ENCODE measurements at regions not wholly inside any gene's neighbourhood (a gene's known extent, or its start where the extent isn't known, plus 50 kb on each side); places are given as distances from the start of the nearest gene placed in this dataset.

DNA sequence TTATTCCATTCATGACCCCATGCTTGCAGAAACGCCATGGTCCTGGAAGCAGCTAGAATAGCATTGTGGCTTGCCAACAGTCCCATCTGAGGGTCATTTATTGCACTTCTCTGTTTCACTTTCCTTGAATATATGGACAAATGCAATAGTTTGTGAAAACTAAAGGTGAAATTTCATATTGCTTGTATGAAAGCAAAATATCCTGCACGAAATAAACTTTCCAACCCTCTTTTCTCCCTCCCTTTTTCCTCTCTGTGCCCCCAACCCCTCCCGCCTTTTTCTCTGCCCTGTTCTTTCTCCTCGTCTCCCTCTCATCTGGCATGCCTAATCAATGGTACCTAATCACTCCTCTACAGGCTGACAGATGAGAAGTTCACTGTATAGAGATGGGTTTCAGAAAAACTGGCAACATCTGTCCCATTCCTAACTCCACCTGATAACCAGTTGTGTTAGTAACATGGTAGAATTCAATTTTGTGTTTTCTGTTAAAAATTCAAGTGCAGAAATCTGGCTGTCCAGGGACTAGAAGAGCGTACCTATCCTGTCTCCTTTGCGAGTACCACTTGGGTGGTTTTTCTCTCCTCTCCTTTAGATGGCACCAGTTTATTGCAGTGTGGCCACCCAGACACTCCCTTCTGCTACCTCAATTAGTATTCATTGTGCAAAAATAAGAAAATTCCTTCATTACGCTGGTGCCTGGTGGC, 198.6 kb downstream of the FOXA2 start:
- no peak for DNase-seq (ENCODE audit: extremely low read depth in 1 of 11, low read depth in 9 of 11, low spot score in 4 of 11)

DNA sequence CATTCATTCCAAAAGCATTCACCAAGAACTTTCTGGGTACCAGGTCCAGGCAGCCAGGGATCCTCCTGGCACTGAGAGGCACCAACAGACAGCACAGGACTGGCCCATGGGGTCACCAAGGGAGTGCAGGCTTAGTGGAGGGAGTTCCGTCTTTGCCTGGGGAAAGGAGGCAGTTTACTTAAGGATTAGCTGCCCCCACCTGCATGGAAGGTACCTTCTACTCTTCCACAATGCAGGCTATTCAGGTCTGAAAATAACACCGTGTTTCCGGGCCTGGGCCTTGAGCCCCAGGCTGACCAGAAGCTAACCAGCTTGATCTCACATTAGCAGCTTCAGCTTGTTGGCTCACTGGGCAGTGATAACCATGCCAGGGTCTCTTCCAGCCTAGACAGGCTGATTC, 199.4 kb downstream of the FOXA2 start:
- DNase-seq (ENCODE audit: extremely low read depth in 1 of 11, low read depth in 9 of 11, low spot score in 4 of 11) = no peak

DNA sequence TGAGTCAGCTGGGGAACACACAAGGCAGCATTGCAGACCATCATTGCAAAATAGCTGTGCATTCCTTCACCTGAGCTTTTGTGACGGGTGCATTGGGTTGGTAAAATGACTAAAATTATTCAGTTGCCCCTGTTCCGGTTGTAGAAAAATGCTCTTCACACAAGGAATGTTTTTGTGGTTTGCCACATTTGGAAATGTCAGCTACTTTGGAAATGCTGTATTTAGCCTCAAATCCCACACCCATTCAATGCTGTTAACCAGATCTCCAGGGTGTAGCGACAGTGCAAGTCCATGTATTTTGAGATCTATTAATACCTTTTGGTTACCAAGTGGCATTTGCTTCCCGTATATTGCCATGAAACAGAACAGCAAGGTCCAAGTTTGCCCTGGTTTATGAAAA, 201.2 kb downstream of the FOXA2 start:
- DNase-seq (ENCODE audit: extremely low read depth in 1 of 11, low read depth in 9 of 11, low spot score in 4 of 11) = no peak

DNA sequence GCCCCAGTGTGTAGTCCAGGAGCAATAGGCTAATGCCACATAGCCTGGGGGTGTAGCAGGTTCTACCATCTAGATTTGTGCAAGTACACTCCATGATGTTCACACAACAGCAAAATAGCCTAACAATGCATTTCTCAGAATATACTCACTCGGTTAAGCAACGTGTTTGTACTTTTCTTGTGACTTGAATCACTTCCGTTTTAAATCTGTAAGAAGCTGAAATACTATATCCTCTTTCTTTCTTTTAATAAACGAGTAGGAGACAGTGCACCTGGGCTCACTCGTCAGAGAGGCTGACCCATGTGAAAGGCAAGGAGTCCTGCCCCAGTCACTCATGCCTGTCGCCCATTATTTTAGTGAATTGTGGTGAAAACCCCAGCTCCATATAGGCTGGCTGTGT, 201.6 kb downstream of the FOXA2 start:
- DNase-seq (ENCODE audit: extremely low read depth in 1 of 11, low read depth in 9 of 11, low spot score in 4 of 11) = no peak

DNA sequence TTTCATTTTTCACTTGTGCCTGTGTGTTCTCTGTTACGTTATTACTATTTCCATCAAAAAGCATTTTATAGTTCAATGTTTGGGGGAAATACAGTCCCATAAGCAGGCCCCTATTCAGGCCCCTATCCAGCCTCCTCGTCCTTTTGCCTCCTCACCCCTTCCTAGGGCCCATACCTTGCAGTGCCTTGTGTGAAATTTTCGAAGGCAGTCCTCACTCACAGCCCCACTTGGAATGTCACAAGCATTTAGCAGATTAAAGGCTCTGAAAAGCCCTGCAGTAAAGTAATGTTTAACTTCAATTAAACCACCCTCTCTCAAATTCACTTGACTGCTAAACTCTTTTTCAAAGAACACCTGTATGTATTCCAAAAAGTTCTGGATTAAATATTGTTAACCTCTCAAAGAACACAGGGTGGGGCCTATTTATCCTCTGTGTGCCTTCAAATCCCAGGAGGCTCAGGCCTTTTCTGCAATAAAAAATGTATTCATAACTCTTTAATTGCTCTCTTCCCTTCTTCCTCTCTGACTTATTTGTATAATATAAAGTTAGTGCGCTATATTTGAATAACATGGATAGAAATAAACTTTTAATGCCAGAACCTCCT, 202.5 kb downstream of the FOXA2 start:
- no peak for DNase-seq (ENCODE audit: extremely low read depth in 1 of 11, low read depth in 9 of 11, low spot score in 4 of 11)

DNA sequence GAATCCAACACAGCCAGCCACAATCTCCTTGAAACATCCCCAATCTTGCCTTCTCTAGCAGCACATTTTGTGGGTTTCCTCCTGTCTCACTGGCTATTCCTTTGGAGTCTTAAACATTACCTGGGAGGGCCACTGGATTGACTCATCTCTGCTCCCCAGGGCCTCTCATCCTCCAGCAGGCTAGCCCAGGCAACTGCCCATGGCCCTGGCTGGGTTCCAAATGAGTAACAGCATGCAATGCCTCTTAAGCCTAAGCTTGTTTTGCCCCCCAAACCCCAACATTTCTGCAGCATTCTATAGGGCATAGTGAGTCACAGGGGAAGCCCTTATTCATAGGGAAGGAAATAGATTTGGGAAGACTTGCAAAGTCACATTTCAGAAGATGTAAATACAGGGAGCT, 204.9 kb downstream of the FOXA2 start:
- no peak for DNase-seq (ENCODE audit: extremely low read depth in 1 of 11, low read depth in 9 of 11, low spot score in 4 of 11)

- no peak for DNase-seq (ENCODE audit: extremely low read depth in 1 of 11, low read depth in 9 of 11, low spot score in 4 of 11)
Measured at GRCh38 chr20:22374678-22375590, 209.4 kb downstream of the FOXA2 start.

DNA sequence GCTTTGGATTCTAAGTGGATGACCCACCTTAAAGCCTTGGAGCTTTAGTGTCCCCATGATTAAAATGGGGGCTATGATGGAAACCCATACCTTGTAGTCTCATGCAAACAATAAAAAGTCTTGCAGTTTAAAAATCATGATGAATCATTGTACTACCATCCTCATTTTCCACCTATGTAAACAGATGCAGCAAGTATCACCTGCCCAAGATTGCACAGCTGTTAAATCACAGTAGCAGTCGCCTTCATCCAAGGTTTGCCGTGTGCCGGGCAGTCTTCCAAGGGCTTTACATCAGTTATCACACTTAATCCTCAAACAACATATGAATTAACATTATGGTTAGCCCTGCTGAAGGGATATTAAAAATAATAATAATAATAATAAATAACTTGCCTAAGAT, 210.3 kb downstream of the FOXA2 start:
- DNase-seq (ENCODE audit: extremely low read depth in 1 of 11, low read depth in 9 of 11, low spot score in 4 of 11) = no peak

GRCh38 chr20:22373164-22373895, 211.0 kb downstream of the FOXA2 start:
- no peak for DNase-seq (ENCODE audit: extremely low read depth in 1 of 11, low read depth in 9 of 11, low spot score in 4 of 11)

DNA sequence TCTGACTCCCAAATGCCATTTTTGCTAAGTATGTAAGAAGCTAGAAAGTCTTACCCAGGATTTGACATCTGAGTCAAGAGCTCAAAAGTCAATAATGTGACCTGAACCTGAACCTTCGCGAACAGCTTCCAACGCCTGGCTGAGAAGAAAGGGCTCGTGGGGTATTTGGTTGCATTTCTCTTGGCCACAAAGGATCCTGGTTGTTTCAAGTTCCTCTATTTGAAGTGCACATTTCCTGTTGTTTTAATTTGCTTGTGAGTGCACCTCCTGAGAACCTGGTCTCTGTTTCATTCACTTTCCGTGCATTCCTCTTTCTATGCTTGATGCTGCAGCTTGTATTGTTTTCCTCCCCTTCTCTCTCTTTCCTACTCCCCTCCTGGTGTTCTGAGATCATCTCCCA, 212.5 kb downstream of the FOXA2 start:
- DNase-seq (ENCODE audit: extremely low read depth in 1 of 11, low read depth in 9 of 11, low spot score in 4 of 11) = peak in 2 of 11 donors; percentile 2 to 26

- no peak for DNase-seq (ENCODE audit: extremely low read depth in 1 of 11, low read depth in 9 of 11, low spot score in 4 of 11)
Measured at GRCh38 chr20:22370137-22370536, 214.2 kb downstream of the FOXA2 start.

GRCh38 chr20:22369100-22369499, 215.3 kb downstream of the FOXA2 start:
- no peak for DNase-seq (ENCODE audit: extremely low read depth in 1 of 11, low read depth in 9 of 11, low spot score in 4 of 11)

DNA sequence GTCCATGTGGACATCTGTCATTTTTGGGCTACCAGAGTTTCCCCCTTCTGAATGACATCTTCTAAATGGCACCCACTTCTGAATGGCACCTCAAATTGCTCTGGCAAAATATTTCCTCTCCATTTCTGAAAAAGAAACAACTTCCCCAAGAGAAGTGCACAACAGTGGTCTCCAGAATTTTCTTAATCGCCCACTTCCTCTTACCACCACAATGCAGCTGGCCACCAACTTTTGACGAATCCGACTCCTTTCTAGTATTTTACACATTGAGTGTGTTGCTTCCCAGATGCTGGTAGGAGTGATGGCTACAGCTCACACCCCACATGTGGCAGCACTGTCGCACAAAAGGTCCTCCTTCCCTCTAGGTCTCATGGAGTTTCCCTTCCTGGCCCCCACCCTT, 216.1 kb downstream of the FOXA2 start:
- DNase-seq (ENCODE audit: extremely low read depth in 1 of 11, low read depth in 9 of 11, low spot score in 4 of 11) = no peak

DNA sequence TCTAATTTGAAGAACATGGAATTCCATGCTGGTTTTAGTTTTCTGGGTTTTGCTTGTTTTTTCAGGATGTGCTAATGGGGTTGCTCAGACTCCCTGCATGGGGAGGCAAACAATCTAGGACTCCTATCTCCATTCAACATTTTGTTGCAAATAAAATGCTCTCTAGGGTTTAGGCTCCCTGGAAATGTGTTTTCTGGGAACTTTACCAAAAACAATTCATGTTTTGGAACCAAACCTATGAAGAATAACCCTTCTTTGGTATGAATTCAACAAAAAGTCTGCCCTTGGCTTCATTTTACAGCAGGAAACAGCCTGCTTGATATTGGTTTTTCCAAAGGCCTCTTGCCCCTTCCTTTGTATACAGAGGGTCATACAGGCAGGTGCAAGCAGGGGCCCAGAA, 217.7 kb downstream of the FOXA2 start:
- DNase-seq (ENCODE audit: extremely low read depth in 1 of 11, low read depth in 9 of 11, low spot score in 4 of 11) = no peak

DNA sequence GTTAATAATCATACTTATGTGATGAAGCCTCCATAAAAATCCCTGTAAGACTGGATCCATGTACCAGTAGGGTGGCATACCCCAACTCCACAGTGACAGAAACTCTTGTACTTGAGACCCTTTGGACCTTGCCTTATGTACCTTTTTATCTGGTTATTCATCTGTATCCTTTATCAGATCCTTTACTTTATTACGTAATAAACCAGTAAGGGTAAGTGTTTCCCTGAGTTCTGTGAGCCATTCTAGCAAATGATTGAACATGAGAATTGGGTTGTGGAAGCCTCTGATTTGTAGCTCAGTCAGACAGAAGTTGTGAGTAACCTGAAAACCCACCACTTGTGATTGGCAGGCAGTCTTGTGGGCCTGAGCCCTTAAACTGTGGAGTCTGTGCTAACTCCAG, 229.7 kb downstream of the FOXA2 start:
- no peak for DNase-seq (ENCODE audit: extremely low read depth in 1 of 11, low read depth in 9 of 11, low spot score in 4 of 11)

GRCh38 chr20:22353586-22353985, 230.8 kb downstream of the FOXA2 start:
- no peak for DNase-seq (ENCODE audit: extremely low read depth in 1 of 11, low read depth in 9 of 11, low spot score in 4 of 11)

GRCh38 chr20:22352019-22352418, 232.4 kb downstream of the FOXA2 start:
- DNase-seq (ENCODE audit: extremely low read depth in 1 of 11, low read depth in 9 of 11, low spot score in 4 of 11) = no peak

- no peak for DNase-seq (ENCODE audit: extremely low read depth in 1 of 11, low read depth in 9 of 11, low spot score in 4 of 11)
Measured at GRCh38 chr20:22350624-22351023, 233.7 kb downstream of the FOXA2 start.

DNA sequence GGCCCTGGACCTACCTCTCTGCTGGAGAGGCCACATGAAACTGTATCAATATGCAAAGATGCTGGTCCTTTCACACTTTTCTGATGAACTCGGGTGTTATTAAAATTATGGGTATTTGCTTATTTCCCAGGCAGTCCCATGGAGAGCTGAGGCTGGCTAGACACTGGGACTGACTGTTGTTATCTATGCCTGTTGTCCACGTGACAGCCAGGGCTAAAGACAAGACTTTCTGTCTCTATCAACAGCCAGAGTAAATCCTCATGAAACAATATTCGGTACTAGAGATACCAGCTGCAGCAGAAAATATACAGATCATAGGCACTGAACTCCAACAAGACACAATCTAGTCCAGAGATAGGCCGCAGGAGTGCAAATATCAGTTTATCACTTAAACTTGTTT, 236.4 kb downstream of the FOXA2 start:
- no peak for DNase-seq (ENCODE audit: extremely low read depth in 1 of 11, low read depth in 9 of 11, low spot score in 4 of 11)

GRCh38 chr20:22346716-22347115, 237.7 kb downstream of the FOXA2 start:
- DNase-seq (ENCODE audit: extremely low read depth in 1 of 11, low read depth in 9 of 11, low spot score in 4 of 11) = no peak

Data from renal cortex interstitium (tissue), 11 donors.